ENCODE measurements at regions not wholly inside any gene's neighbourhood (a gene's known extent, or its start where the extent isn't known, plus 50 kb on each side); places are given as distances from the start of the nearest gene placed in this dataset.

- Histone ChIP-seq H3K4me3 (no peak overlapping the region), H3K27me3 (replicated peaks; ENCODE audit: insufficient read depth) (no peaks in the 10 kb centered on the region), H3K9me3 (no peaks in the 10 kb centered on the region), H3K27ac (no peak overlapping the region), H3K4me1 (replicated peaks) (no peaks in the 10 kb centered on the region), H3K36me3 (no peaks in the 10 kb centered on the region)
- DNase-seq (ENCODE audit: low spot score), result no peak
- intact Hi-C loops (cut with DNase I), result no loop called here
- WGBS, result 89% methylated on average over 2 of the region's 2 CpGs
- no peak for TF ChIP-seq CTCF (IDR thresholded peaks at IDR 0.05)
- no peak for TF ChIP-seq POLR2A (IDR thresholded peaks at IDR 0.05)
- TF ChIP-seq POLR2AphosphoS5 (IDR thresholded peaks at IDR 0.05), result no peak
Measured at GRCh38 chr4:14903321-14903720, 99.0 kb upstream of the CPEB2 start.

- Histone ChIP-seq H3K4me3 (no peak overlapping the region), H3K27me3 (replicated peaks; ENCODE audit: insufficient read depth) (no peaks in the 10 kb centered on the region), H3K36me3 (no peaks in the 10 kb centered on the region), H3K4me1 (replicated peaks) (no peaks in the 10 kb centered on the region), H3K9me3 (no peaks in the 10 kb centered on the region), H3K27ac (no peak overlapping the region)
- intact Hi-C loops (cut with DNase I), result no loop called here
- DNase-seq (ENCODE audit: low spot score), result no peak
- TF ChIP-seq POLR2AphosphoS5 (IDR thresholded peaks at IDR 0.05), result no peak
Measured at GRCh38 chr4:14906805-14907204, 95.5 kb upstream of the CPEB2 start.

- WGBS, result 47% methylated on average over 3 of the region's 3 CpGs
Measured at GRCh38 chr4:14908635-14909034, 93.6 kb upstream of the CPEB2 start.

GRCh38 chr4:14910411-14910810 lies 91.9 kb upstream of the CPEB2 start:
- no peaks in the 10 kb centered on the region for H3K36me3 ChIP-seq

More at GRCh38 chr4:14908635-14909034, 93.6 kb upstream of the CPEB2 start:
- Histone ChIP-seq H3K27me3 (replicated peaks; ENCODE audit: insufficient read depth) (no peaks in the 10 kb centered on the region), H3K9me3 (no peaks in the 10 kb centered on the region), H3K36me3 (no peaks in the 10 kb centered on the region), H3K4me3 (no peak overlapping the region), H3K27ac (no peak overlapping the region), H3K4me1 (replicated peaks) (no peaks in the 10 kb centered on the region)
- no peak for TF ChIP-seq POLR2A (IDR thresholded peaks at IDR 0.05)
- no peak for TF ChIP-seq CTCF (IDR thresholded peaks at IDR 0.05)
- DNase-seq (ENCODE audit: low spot score), result no peak
- intact Hi-C loops (cut with DNase I), result no loop called here

GRCh38 chr4:14912426-14912825 lies 89.9 kb upstream of the CPEB2 start:
- Histone ChIP-seq H3K27me3 (replicated peaks; ENCODE audit: insufficient read depth) (no peaks in the 10 kb centered on the region), H3K4me3 (no peak overlapping the region), H3K4me1 (replicated peaks) (no peaks in the 10 kb centered on the region), H3K27ac (no peak overlapping the region), H3K9me3 (no peaks in the 10 kb centered on the region), H3K36me3 (no peaks in the 10 kb centered on the region)
- no peak for TF ChIP-seq CTCF (IDR thresholded peaks at IDR 0.05)
- TF ChIP-seq POLR2A (IDR thresholded peaks at IDR 0.05), result no peak
- TF ChIP-seq POLR2AphosphoS5 (IDR thresholded peaks at IDR 0.05), result no peak
- no peak for DNase-seq (ENCODE audit: low spot score)
- intact Hi-C loops (cut with DNase I), result no loop called here
- WGBS, result 86% methylated on average over 2 of the region's 2 CpGs

More at GRCh38 chr4:14910411-14910810, 91.9 kb upstream of the CPEB2 start:
- H3K4me1 ChIP-seq (replicated peaks), result no peaks in the 10 kb centered on the region
- no peaks in the 10 kb centered on the region for H3K9me3 ChIP-seq
- DNase-seq (ENCODE audit: low spot score), result no peak
- no peak overlapping the region for H3K4me3 ChIP-seq
- intact Hi-C loops (cut with DNase I), result no loop called here
- WGBS, result 80% methylated on average over 5 of the region's 5 CpGs
- no peak overlapping the region for H3K27ac ChIP-seq
- H3K27me3 ChIP-seq (replicated peaks; ENCODE audit: insufficient read depth), result no peaks in the 10 kb centered on the region
- TF ChIP-seq POLR2A (IDR thresholded peaks at IDR 0.05) (no peak), POLR2AphosphoS5 (IDR thresholded peaks at IDR 0.05) (no peak), CTCF (IDR thresholded peaks at IDR 0.05) (no peak)
